ENCODE measurements at regions not wholly inside any gene's neighbourhood (a gene's known extent, or its start where the extent isn't known, plus 50 kb on each side); places are given as distances from the start of the nearest gene placed in this dataset.

- TF ChIP-seq, protein P1, sequence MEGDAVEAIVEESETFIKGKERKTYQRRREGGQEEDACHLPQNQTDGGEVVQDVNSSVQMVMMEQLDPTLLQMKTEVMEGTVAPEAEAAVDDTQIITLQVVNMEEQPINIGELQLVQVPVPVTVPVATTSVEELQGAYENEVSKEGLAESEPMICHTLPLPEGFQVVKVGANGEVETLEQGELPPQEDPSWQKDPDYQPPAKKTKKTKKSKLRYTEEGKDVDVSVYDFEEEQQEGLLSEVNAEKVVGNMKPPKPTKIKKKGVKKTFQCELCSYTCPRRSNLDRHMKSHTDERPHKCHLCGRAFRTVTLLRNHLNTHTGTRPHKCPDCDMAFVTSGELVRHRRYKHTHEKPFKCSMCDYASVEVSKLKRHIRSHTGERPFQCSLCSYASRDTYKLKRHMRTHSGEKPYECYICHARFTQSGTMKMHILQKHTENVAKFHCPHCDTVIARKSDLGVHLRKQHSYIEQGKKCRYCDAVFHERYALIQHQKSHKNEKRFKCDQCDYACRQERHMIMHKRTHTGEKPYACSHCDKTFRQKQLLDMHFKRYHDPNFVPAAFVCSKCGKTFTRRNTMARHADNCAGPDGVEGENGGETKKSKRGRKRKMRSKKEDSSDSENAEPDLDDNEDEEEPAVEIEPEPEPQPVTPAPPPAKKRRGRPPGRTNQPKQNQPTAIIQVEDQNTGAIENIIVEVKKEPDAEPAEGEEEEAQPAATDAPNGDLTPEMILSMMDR (conservative IDR thresholded peaks at IDR 0.05; ENCODE audit: low read depth, low read length), result no peak
- TF ChIP-seq EZH2phosphoT487 (IDR thresholded peaks at IDR 0.05; ENCODE audit: borderline replicate concordance, low read length), result no peak
- no peak for TF ChIP-seq EZH2 (IDR thresholded peaks at IDR 0.05; ENCODE audit: low read length, unreplicated experiment)
Measured at GRCh38 chr22:49562685-49563249, 264.9 kb downstream of the BRD1 start.

All from PC-3 (cell line).